ENCODE measurements at regions not wholly inside any gene's neighbourhood (a gene's known extent, or its start where the extent isn't known, plus 50 kb on each side); places are given as distances from the start of the nearest gene placed in this dataset.
"Not testable (repeated sequence)": the region's sequence is repeated elsewhere in the genome, so short reads cannot be mapped to it uniquely, and the experiment has no call there.

DNA sequence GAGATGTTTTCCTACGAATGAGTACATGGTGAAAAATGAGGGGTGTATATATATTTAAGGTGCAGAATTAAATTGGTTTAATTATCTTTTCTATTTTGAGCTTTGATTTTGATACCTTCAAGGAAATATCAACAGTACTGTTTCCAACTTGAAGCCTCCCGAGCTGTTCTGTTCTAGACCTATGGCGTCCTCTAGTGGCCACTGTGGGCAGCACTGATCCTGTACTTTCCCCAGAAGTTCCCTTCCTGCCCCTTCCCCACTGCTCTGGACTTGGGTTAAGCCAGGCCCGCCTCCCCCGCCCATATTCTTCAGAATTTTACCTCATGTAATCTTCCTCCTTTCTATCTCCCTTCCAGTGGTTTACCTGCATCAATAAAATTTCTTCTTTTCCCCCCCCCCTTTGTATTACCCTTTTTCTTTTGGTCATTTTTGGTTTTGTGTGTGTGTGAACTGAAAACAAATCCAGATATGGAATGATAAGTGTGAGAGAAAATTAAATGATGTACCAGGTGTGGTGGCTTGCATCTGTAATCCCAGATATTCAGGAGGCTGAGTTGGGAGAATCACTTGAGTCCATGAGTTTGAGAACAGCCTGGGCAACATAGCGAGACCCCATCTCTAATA, 1643.5 kb downstream of the TP53TG3F start:
- no peak for DNase-seq (ENCODE audit: low read depth in 2 of 2)

DNA sequence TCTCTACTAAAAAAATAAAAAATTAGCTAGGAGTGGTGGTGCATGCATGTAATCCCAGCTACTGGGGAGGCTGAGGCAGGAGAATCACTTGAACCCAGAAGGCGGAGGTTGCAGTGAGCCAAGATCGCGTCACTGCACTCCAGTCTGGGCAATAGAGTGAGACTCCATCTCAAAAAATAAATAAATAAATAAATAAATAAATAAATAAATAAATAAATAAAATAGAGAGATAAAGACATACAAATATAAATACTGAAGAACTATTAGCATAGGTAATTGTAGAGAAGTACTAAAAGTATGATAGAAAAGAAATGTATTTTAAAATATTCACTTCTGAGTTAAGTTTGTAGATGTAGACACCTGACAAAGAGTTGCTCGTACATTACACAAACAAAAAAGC, 1652.4 kb downstream of the TP53TG3F start:
- not testable (repeated sequence) for DNase-seq (ENCODE audit: low read depth in 2 of 2)

DNA sequence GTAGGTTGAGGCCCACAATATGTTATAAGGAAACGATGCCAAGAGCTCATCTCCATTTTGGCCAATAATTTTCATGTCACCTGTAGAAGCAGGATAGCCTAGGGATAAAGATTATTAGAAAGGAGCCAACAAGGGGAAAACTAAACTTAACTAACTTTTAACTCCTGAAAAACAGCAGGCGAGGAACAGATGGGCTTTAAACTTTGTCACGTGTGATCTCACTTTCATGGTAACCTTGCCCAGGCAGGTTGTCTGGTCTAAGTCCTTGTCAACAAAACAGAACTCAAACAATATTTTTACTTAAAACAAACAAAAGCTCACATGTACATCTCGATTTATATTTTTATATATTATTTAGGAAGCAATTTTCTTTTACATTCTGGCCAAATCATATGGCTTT, 1672.0 kb downstream of the TP53TG3F start:
- DNase-seq (ENCODE audit: low read depth in 2 of 2), result no peak

DNA sequence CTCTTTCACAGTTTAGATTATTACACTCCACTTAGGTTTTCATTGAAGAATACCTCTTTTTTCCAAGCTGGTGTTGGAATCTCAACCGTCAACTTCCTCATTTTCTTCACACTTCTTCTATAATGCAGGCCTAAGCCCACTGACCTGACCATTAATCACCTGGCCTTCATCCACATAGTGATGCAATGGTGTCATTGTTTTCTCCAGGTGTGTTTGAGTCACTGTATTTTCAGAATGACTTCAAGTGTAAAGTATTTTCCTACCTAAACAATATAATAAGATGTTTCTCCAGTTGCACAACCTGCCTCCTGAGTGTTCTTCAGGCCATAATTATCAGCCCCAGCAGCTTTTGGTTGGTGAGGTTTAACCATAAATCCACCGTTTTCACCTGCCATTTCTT, 1675.1 kb downstream of the TP53TG3F start:
- no peak for DNase-seq (ENCODE audit: low read depth in 2 of 2)

DNA sequence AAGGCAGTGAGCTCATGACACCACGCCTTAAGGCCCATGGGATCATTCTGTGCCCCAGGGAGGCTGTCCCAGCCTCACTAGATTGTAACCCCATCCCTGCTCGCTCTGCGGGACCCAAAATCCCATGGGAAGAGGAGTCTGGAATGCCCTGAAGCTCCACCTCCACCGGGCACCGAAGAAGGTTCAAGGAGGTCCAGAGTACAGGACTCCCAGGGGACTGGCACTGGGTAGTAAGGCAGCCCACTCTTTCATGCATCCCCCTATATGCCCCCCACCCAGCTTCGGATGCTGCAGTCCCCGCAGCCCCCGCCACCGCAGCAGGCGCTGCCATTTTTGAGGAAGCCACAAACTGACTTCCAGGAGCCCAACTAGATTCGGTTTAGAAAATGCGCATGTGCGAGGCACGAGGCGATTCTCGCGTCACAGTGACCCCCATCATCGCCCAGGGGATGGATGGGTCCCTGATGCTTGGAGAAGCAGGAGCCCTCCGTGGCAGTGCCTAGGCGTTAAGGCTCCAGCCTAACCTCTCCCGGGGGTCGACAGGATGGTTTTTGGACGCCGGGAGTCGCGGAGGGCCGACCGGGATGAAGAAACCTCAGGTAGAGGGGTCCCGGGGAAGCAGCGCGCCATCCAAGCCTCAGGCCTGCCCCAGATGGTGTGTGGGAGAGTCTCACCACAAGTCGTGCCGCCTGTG, 1681.0 kb downstream of the TP53TG3F start:
- no peak for DNase-seq (ENCODE audit: low read depth in 2 of 2)

DNA sequence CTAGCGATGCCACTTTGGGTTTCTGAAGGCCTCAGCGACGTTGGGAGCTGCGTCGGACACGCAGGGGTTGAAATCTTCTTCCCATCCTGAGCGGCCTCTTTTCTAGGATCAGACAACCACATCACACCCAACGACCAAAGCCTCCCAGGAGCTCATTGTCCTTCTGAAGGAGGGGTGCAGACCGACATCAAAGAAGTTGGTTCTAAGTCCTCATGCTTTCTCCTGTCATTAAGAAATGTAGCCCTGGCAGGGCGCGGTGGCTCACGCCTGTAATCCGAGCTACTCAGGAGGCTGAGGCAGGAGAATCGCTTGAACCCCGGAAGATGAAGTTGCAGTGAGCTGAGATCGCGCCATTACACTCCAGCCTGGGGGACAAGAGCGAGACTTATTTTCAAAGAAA, 1681.9 kb downstream of the TP53TG3F start:
- no peak for DNase-seq (ENCODE audit: low read depth in 2 of 2)

DNA sequence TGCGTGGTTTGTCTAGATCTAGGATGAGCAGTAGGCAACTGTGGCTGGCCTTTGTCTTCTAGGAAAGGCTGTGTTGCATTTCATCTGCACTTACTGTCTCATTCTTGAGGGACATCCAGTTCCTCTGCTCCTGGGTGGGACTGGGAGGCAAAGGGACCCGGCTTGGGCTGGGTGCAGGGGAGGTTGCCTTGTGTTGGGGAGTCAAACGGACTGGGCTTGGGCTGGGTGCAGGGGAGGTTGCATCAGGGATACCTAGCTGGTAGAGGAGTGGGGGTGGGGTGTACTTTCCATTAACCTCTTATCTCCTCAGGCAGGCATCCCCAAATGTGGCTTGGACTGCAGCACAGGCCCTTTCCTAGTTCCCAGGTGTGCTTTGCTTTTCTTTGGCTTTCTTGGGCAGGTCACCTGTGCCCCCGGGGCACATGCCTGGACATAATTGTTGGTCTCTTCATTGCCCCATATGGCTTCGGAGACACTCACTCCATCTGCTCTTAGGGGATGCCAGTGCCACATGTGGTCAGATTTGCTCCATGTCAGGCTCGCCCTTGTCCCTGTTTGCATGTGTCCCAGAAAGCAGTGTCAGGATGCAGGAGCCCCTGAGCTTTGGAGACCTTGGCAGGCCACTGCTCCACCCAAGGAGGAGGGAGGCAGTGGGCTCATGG, 1682.9 kb downstream of the TP53TG3F start:
- DNase-seq (ENCODE audit: low read depth in 2 of 2), result no peak

DNA sequence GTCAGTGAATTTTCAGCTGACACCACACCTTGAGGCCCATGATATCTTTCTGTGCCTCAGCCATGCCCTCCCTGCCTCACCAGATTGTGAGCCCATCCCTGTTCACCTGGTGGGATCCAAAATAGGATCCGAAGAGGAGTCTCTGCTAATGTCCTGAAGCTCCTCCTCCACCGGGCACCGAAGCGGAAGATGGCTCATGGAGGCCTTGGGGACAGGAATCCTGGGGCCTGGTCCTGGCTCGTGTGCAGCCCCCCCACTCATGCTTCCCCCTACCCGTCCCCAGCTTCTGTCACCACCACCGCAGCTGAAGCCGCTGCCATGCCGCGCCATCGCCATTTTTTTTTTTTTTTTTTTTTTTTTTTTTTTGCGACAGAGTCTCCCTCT, 1683.4 kb downstream of the TP53TG3F start:
- no peak for DNase-seq (ENCODE audit: low read depth in 2 of 2)

DNA sequence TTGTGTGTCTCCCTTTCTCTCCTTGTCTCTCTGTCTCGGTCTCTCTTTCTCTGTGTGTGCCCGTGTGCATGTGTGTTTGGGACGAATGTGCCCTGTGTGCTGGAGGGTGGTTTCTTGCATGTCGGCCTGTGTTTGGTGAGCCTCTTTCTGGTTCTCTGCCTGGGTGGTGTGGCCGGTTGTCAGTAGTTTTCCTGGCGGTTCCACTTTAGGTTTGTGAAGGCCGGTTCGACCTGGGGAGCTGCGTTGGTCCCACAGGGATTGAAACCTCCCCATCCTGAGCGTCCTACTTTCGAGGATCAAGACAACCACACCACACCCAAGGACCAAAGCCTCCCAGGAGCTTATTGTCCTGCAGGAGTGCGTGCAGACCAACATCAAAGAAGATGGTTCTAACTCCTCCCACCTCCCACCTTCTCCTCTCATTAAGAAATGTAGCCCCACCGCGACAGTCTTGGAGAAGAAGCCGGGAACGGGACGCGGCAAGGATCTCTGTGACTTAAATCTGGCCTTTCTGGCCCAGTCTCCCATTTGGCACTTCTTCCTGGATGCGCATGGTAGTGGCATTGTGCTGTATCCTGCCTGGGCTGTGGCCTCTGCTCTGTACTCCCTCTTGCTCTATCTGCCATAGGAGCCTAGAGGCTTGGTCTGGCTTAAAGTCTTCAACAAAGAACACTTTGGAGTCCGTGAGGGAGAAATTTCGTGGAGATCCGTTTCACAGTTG, 1685.0 kb downstream of the TP53TG3F start:
- DNase-seq (ENCODE audit: low read depth in 2 of 2), result no peak

DNA sequence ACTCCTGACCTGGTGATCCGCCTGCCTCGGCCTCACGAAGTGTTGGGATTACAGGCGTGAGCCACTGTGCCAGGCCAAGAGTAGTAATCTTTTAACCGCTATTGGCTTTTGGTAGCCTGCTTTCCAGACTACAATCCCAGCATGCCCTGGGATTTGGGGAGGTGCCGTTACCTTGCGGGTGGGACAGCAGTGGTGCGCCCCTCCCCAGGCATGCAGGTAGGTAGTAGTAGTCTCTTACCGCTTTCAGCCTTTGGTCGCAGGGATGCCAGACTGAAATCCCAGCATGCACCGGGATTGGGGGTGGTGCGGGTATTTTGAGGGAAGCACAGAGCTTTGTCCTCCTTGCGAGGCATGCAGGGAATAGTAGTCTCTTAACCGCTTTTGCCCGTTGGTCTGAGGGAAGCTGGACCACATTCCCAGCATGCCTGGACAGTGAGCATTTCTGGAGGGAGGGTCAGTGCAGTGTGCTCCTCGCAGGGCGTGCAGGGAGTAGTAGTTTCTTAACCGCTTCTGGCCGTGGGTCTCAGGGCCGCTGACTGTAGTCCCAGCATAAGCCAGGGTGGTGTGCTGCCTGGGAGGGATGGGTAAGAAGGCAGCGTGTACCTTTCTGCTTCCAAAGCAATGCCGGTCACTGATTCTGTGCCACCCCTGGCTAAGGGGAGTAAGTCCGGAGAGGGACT, 1686.8 kb downstream of the TP53TG3F start:
- no peak for DNase-seq (ENCODE audit: low read depth in 2 of 2)

DNA sequence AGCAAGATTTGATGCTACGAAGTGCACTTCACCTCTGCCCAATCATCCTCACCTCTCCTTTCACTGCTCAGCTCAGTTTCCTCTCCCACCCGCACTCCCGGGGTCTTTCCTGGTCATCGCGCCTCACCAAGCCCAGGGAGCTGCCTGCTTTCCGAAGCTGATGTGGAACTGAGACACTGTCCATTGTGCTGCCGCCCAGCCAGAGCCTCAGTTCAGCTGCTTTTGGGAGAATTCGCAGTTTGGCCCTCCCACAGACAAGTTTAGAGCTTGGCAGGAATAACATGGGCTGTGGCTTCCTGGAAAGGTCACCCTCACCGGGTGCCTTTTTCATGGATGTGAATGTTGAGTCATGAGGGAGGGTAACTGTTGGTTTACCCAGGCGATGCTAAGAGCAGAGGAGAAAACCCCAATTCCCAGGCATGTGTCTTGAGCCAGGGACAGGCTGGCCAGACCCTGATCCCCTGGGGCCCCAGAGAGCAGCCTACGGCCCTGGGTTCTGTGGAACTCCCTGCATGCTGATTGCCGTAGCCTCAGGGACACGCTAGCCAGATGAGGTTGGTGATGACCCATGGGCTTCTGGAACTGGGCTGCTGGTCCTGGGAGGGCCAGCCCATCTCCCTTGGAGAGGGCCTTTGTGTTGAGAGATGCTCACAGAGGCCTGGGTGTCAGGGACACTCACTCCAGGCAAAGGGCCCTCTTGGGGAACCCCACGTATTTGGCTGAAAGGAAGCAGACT, 1687.5 kb downstream of the TP53TG3F start:
- no peak for DNase-seq (ENCODE audit: low read depth in 2 of 2)

DNA sequence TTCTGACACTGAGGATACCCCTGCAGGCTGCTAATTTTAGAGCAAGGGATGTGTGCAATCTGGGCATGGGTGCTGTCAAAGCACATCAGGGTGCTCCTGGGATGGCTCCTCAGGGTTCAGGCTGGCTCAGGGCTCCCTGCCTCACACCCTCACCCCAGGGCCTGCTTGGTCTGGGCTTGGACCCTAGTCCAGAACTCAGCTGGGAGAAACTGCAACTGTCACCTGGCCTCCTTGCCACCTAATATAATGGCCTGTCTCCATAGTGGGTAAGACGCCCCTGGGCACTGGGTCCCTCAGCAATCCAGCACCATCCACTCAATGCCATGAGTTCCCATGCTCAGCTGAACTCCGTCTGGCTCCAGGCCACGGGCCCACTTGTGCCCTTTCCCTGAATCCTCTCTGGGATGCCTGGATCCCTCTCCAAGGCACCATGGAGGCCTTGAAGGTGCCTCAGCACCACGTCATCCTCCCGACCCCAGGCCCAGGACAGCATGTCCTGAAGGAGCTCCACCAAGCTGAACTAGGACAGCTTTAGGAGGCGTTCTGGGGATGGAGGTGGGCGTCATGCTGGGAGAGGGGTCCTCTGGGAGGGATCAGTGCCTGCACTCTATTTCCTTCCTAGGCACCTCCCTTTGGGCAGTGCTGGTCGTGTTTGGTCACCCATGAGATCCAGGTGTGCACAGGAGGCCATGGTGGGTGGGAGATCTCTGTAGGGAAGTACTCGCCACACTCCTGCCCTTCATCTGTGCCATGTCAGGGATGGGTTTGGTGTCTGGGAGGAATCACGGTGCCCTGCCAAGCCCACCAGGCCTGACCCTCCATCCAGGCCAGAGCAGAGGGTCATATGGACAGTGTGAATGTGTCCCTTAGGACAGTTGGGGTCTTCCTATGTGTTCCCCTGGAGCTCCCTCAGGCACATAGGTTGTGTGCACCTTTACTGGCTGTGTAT, 1688.4 kb downstream of the TP53TG3F start:
- DNase-seq (ENCODE audit: low read depth in 2 of 2), result no peak

DNA sequence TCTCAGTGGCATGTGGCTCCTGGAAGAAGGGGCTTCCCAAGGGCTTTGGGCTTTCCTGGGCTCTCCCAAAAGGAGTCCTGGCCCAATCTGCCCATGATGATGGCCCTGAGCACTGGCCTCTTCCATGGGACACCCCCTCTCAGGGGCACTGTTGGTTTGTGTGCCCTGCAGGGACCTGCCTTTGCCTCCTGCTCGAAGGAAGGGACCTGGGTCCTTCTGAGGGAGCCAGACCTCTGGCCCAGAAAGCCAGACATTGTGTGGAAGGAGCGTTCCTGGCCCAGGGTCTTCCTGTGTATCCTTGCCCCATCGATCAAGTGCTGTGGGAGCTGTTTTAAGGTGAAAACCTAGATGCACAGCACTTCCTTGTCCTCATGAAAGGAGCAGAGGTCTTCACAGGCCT, 1689.3 kb downstream of the TP53TG3F start:
- no peak for DNase-seq (ENCODE audit: low read depth in 2 of 2)

DNA sequence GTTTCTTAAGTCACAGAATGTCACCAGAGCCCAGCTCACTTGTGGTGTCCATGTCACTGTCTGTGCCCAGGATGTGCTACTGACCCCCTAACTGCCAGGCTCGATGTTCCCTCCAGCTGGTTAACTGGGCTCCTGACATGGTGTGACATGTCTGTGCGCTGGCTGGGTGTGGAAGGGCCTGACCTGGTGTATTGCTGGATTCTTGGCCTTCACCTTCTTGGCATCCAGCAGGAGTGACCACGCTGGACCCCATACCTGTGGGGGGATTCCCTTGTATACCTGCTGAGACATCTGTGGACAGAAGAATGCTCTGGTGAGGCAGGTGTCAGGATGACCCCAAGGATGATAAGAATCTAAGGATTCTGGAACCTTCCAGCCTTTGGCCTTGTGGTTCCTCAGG, 1690.1 kb downstream of the TP53TG3F start:
- no peak for DNase-seq (ENCODE audit: low read depth in 2 of 2)

DNA sequence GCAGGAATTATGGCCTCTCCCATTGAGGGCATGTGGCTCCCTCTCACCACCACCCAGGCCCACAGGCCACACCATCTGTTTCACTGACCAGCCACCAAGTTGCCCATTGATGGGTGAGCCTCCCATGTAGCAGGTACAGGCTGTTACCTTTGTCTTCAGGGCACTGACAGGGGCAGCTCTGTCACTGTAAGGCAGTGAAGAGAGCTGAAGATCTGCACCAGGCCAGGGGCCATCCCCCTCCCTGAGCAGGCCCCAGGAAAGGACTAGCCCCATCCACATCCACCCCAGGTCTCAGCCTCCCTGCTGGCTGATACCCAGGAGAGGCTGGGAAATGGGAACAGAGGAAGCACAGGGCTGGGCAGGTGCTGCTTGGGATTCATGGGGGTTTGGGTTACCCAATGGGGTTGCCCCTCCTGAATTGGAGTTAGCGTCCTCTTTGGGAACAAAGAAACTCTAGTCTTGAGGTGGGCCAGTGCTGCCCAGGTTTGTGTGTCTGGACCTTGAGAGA, 1691.4 kb downstream of the TP53TG3F start:
- no peak for DNase-seq (ENCODE audit: low read depth in 2 of 2)

DNA sequence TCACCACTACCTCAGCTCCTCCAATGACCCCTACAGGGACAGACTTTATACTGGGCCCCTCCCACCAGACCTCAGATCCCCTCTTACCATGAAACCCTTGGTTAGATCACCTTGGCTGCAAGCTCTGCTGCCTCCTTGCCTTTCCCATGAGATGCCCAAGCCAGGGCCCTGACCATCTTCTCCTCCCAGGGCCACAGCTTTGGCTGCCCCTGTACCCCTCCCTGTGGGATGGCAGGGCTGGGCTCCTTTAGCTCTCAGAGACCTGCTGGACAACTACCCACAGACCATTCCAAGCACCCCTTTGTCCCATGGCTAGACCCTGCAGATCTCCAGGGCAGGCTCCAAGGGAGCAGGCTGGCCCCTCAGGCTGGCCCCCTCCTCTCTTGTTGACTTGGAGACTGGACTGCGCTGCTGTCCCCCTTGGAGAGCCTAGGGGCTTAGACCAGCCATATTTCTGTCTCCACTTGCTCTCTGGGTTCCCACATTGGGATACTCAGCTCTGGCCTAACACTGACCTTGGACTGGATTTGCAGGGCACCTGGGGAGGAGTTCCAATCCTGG, 1692.7 kb downstream of the TP53TG3F start:
- no peak for DNase-seq (ENCODE audit: low read depth in 2 of 2)

DNA sequence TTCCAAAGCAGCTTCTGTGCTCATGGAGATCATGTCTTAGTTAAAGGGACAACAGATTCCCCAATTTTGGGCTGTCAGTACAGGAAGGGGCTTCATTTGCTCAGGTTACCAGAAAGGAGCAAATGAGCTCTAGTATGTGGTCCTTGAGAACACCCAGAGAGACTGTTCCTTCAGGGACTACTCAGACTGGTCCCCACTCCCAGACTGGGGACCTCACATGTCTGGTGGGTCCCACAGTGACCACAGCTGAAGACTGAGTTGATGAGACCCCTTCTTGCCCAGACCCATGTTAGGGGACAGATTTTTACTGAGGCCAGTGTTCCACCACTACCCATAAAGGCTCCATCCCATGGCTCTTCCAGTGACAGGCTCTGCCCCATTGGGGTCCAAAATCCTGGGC, 1695.2 kb downstream of the TP53TG3F start:
- no peak for DNase-seq (ENCODE audit: low read depth in 2 of 2)

DNA sequence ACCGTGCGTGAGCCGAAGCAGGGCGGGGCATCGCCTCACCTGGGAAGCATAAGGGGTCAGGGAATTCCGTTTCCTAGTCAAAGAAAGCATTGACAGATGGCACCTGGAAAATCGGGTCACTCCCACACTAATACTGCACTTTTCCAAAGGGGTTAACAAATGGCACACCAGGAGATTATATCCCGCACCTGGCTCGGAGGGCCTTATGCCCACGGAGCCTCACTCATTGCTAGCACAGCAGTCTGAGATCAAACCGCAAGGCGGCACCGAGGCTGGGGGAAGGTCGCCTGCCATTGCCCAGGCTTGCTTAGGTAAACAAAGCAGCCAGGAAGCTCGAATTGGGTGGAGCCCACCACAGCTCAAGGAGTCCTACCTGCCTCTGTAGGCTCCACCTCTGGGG, 1698.1 kb downstream of the TP53TG3F start:
- DNase-seq (ENCODE audit: low read depth in 2 of 2), result not testable (repeated sequence)

DNA sequence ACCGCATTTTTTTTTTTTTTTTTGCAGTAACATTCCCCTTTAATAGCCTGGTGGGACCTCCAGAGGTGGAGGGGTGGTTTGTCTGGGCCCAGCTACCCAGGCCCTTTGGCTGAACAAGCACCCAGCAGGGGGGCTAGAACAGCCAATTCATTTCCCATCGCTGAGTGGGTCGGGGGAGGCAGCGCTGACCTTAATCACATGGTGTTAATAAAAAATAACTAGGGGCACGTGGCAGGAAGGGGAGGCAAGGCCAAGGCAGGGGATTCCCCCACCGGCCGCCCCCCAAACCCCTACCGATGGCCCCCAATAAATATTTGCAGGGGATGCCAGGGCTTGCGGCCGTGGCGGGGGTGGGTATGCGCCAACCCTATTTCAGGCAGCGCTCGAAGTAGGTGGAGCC, 1709.9 kb downstream of the TP53TG3F start:
- not testable (repeated sequence) for DNase-seq (ENCODE audit: low read depth in 2 of 2)

DNA sequence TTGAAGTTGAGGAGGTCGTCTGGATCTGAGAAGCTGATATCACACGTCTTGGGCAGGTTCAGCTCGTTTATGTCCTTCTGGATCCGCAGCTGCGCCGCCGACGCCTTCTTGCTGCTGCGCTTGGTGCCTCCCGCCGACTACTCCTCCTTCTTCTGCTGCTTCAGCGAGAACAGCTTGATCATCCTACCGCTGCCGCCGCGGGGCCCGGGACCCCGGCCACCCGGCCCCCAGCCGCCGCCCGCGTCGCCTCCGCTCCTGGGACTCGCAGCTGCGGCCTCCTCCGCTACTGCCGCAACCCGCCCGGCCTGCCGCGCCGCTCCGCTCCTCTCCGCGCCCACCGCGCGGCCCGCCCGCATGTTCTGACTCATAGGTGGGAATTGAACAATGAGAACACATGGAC, 1710.6 kb downstream of the TP53TG3F start:
- DNase-seq (ENCODE audit: low read depth in 2 of 2), result not testable (repeated sequence)
